ENCODE measurements at regions not wholly inside any gene's neighbourhood (a gene's known extent, or its start where the extent isn't known, plus 50 kb on each side); places are given as distances from the start of the nearest gene placed in this dataset.

DNA sequence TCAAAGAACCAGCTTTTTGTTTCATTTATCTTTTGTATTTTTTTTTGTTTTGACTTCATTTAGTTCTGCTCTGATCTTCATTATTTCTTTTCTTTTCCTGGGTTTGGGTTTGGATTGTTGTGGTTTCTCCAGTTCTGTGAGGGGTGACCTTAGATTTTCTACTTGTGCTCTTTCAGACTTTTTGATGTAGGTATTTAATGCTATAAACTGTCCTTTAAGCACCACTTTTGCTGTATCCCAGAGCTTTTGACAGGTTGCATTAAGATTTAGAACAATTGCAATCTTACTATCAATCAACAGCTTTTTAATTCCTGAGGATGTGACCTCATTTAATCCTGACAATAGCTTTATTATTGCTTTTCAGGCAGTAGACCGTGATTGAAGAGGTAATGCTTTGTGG, 94.3 kb downstream of the ZNF280B start:
- DNase-seq (ENCODE audit: extremely low read depth in 1 of 2, low read depth in 1 of 2): no peak

DNA sequence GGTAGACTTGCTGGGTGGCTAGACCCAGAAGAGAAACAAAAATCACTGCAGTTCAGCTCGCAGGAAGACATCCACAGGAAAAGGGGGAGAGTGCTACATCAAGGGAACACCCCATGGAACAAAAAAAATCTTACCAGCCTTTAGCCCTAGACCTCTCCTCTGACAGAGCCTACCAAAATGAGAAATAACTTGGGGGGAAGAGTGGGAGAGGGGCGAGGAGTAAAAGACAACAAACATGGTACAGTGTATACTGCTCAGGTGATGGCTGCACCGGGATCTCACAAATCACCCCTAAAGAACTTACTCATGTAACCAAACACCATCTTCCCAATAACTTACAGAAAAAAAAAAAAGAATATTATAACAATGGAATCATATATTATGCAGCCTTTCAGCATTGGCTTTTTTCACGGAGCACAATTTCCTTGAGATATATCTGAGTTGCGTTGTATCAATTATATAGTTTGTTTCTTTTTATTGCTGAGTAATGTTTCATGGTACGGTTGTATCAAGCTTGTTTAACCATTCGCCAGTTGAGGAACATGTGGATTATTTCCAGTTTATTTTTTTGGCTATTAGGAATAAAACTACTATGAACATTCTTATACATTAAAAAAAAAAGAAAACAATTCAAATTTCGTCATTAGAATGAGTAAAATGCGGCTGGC, 90.9 kb downstream of the ZNF280B start:
- no peak for DNase-seq (ENCODE audit: extremely low read depth in 1 of 2, low read depth in 1 of 2)

DNA sequence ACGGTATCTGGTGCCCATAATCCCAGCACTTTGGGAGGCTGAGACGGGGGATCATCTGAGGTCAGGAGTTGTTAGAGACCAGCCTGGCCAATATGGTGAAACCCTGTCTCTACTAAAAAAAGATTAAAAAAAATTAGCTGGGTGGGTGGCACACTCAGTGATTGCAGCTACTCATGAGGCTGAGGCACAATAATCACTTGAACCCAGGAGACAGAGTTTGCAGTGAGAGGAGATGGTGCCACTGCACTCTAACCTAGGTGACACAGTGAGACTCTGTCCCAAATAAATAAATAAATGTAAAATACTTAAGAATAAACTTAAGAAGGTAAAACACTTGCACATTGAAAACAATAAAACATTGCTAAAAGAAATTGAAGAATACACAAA, 90.4 kb downstream of the ZNF280B start:
- no peak for DNase-seq (ENCODE audit: extremely low read depth in 1 of 2, low read depth in 1 of 2)

DNA sequence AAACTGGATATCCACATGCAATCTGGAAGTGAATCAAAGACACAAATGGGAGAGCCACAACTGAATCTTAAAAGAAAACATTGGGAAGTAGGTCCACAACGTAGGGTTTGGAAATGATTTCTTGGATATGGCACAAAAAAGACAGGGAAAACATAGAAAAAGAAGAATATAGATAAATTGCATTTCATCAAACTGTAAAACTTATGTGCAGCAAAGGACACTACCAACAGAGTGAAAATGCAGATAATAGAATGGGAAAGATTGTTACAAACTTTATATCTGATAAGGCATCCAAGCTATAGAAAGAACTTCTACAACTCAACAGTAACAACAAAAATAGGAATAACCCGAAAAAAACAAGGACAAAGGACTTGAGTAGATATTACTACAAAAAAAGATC, 89.6 kb downstream of the ZNF280B start:
- DNase-seq (ENCODE audit: extremely low read depth in 1 of 2, low read depth in 1 of 2): no peak

DNA sequence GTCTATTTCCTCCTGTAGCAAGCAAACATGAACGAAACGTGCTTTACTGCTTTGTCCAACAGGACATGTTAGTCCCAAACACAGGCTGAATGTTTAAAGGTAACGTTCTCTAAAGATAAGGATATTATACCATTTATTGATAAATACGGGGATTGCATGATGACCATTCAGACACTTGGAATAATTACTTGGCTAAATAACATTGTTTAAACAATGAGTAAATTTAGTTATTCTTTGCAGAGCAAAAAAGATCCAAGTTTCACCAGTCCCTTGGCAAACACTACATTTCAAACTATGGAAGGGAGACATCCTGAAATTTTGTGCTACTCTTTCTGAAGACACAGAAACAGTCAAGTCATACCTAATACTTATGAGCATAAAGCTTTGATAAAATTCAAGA, 88.0 kb downstream of the ZNF280B start:
- no peak for DNase-seq (ENCODE audit: extremely low read depth in 1 of 2, low read depth in 1 of 2)

DNA sequence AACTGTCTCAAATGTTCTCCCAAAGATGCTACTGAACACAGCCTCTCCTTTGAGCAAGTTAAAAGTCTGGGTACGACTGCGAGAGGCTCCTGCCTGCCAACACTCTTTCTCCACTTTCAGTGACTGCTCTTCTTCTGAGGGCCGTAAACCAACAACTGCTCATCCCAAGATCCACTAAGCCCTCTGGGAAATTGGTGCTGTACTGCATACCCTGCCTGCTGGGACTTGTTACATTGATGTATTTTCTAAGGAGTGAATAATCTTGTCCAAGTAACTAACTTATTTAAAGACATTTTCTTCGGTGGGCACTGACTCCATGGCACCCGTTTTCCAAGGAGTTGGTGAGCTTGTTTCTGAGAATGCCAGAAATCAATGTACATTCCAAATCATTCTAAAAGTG, 87.2 kb downstream of the ZNF280B start:
- no peak for DNase-seq (ENCODE audit: extremely low read depth in 1 of 2, low read depth in 1 of 2)

- peak; percentile 37 to 55 for DNase-seq (ENCODE audit: extremely low read depth in 1 of 2, low read depth in 1 of 2)
Measured at GRCh38 chr22:22422629-22423112, 85.9 kb downstream of the ZNF280B start.

GRCh38 chr22:22423681-22424080, 84.9 kb downstream of the ZNF280B start:
- no peak for DNase-seq (ENCODE audit: extremely low read depth in 1 of 2, low read depth in 1 of 2)

GRCh38 chr22:22424210-22424800, 84.2 kb downstream of the ZNF280B start:
- DNase-seq (ENCODE audit: extremely low read depth in 1 of 2, low read depth in 1 of 2): no peak

DNA sequence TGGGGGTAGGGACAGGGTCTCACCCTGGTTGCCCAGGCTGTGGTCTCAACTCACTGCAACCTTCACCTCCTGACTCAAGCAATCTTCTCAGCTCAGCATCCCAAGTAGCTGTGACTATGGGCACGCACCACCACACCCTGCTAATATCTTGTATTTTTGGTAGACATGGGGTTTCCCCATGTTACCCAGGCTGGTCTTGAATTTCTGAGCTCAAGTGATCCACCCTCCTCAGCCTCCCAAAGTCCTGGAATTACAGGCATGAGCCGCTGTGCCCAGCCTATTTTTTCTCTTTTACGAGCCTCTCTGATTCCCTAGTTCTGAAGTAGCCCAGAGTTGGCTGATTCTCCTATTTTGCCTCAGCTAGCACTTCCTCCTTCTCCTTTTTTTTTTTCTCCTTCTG, 83.6 kb downstream of the ZNF280B start:
- no peak for DNase-seq (ENCODE audit: extremely low read depth in 1 of 2, low read depth in 1 of 2)

DNA sequence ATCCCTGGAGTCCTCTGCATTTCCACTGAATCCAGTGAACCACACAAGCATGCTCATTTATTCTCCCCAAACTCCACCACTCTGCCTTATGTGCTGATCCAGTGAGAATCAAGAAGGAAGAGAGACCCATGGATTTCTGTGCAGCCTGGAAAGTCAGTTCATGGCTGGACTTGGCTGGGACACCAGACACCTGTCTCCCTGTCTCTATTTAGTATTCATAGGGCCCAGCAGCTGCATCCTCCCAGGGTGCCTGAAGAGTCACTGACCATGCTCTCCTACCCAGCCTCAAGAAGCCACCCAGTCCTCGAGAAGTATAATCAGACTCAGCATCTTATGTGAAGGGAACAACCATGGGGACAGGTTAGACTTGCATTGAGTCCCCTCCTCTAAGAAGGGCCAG, 83.2 kb downstream of the ZNF280B start:
- no peak for DNase-seq (ENCODE audit: extremely low read depth in 1 of 2, low read depth in 1 of 2)

DNA sequence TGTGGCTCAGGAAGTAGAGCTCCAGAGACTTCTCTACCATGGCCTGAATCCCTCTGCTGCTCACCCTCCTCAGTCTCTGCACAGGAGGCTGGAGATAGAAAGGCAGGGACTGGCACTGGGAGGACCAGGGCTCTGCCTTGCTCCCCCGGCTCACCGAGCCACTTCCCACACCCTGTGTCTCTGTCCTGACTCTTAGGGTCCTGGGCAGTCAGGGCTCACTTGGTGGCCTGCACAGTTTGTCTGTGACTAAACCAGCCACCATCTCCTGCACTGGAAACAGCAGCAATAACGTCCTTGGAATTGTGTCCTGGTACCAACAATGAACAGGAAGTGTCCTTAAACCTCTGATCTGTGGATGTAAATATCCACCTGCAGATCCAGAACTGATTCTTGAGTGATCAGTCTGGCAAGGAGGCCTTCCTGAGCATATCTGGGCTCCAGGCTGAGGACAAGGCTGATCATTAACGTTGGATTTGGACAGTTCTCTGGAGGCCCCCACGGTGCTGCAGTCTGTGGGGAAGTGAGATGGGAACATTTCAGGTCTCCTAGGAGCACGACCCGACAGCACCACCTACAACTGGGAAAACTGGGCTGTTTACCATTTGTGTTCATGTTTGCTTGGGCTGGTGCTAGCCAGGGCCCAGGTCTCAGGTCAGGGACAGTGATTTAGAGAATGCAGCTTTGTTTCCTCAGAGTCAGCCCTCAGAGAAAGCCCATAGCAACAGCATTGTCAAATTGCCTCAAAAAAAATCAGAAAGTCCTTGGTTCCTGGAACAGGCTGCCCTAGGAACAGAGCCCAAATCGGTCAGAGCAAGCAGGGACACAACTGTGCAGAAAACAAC, 82.5 kb downstream of the ZNF280B start:
- no peak for DNase-seq (ENCODE audit: extremely low read depth in 1 of 2, low read depth in 1 of 2)

DNA sequence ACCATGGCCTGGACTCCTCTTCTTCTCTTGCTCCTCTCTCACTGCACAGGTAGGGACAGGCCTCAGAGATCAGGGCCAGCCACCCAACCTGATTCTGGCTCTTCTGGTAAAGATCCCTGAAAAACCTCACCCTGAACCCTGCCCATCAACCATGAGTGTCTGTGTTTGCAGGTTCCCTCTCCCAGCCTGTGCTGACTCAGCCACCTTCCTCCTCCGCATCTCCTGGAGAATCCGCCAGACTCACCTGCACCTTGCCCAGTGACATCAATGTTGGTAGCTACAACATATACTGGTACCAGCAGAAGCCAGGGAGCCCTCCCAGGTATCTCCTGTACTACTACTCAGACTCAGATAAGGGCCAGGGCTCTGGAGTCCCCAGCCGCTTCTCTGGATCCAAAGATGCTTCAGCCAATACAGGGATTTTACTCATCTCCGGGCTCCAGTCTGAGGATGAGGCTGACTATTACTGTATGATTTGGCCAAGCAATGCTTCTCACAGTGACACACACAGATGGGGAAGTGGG, 80.9 kb downstream of the ZNF280B start:
- no peak for DNase-seq (ENCODE audit: extremely low read depth in 1 of 2, low read depth in 1 of 2)

DNA sequence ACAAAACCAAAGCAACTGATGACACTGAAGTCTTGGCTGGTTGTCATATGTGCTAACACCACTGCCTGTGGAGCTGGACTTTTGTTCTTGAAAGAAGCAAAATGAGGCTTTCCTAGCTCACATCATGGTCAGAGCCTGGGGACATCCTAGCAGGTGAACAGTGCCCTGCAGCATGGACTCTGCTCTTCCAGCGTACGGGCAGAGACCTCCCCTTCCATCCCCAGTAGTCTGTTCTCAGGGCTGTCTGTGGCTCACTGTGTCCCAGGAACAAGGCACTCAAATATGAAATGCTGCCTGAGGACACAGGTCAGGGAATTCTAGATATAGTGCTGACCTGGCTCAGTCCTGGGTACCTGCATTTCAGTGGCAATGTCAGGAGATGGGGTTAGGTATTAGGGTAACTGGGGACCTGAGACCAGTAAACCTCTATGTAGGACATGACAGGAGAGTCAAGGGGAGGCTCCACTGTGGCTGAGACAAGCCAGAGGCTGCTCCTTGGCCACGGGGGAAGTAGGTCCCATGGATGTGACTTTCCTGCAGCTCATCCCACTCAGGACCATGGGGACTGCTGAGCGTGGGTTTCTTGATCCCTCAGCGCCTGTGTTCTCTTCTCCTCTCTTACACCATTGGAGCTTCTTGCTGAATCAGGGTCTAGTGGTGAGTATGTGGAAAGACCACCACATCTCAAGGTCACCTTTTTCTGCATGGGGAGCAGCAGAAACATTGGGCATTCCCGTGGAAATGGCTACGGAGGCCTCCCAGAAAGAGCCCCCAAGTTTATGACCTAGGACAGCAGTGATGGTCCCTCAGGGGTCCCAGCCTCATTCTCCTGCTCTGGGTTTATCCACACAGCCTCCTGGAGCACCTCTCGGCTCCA, 80.1 kb downstream of the ZNF280B start:
- no peak for DNase-seq (ENCODE audit: extremely low read depth in 1 of 2, low read depth in 1 of 2)

- DNase-seq (ENCODE audit: extremely low read depth in 1 of 2, low read depth in 1 of 2): no peak
Measured at GRCh38 chr22:22429369-22430108, 79.0 kb downstream of the ZNF280B start.

- no peak for DNase-seq (ENCODE audit: extremely low read depth in 1 of 2, low read depth in 1 of 2)
Measured at GRCh38 chr22:22430111-22430820, 78.3 kb downstream of the ZNF280B start.

GRCh38 chr22:22431271-22432220, 77.0 kb downstream of the ZNF280B start:
- peak in 1 of 2 donors; percentile 39 for DNase-seq (ENCODE audit: extremely low read depth in 1 of 2, low read depth in 1 of 2)

DNA sequence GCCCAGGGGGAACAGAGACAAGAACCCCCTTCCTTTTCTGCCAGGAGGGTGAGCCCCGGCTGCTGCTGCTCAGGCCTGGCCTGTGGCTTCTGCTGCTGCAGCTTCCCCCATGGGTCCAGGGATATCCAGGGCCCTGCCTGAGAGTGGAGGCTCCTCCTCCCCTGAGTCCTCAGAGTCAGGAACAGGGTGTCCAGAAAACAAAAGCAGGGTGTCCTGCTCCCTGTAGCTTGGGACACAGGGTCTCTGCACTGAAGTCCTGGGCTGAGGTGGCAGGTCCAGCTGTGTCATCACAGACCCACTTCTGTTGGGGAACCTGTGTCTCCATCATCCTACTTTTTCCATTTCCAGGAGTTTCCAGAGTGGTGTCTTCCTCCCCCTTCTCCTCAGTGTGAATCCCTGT, 76.1 kb downstream of the ZNF280B start:
- DNase-seq (ENCODE audit: extremely low read depth in 1 of 2, low read depth in 1 of 2): no peak

All from stimulated activated CD8-positive, alpha-beta memory T cell treated with anti-CD3 and anti-CD28 coated beads, Interleukin-7, amount 100 ng/mL, for 48 hours (primary cell).